ENCODE measurements at regions not wholly inside any gene's neighbourhood (a gene's known extent, or its start where the extent isn't known, plus 50 kb on each side); places are given as distances from the start of the nearest gene placed in this dataset.

DNA sequence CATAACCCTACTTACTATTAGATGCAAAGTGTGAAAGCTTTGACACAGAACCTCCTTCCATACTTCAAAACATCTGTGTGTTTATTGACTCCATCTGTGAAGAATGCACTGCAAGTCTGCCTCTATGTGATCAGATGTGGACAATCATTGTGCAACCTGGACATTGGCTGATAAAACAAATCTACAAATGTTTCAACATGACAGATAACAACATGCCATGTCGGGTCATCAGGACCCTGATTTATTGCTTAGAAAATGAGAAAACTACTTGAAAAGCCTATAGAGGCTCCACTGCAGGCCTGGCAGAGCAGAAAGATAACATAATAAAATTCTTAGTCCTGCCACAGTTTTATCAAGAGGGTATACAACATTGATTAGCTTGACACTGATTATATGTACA is 1286.4 kb downstream of the GRIK2 start:
- no peaks in the 10 kb centered on the region for H3F3A ChIP-seq (ENCODE audit: insufficient read depth, low read length, poor library complexity, severe bottlenecking)
- no peaks in the 10 kb centered on the region for H4K20me1 ChIP-seq (ENCODE audit: insufficient read depth)
- H3K4me2 ChIP-seq (ENCODE audit: low read length), result no peak overlapping the region
- H3K79me2 ChIP-seq (replicated peaks; ENCODE audit: insufficient read depth, low read length), result no peaks in the 10 kb centered on the region
- H3K9ac ChIP-seq (ENCODE audit: low read length), result no peak overlapping the region
- H2AFZ ChIP-seq (ENCODE audit: low read depth, low read length), result no peak overlapping the region
- H3K27me3 ChIP-seq (ENCODE audit: insufficient read depth, low read depth, low read length), result no peaks in the 10 kb centered on the region
- H3K36me3 ChIP-seq (ENCODE audit: insufficient read depth, low read length), result no peaks in the 10 kb centered on the region
- no peak overlapping the region for H3K4me3 ChIP-seq (ENCODE audit: low read length)
- TF ChIP-seq, protein P1, sequence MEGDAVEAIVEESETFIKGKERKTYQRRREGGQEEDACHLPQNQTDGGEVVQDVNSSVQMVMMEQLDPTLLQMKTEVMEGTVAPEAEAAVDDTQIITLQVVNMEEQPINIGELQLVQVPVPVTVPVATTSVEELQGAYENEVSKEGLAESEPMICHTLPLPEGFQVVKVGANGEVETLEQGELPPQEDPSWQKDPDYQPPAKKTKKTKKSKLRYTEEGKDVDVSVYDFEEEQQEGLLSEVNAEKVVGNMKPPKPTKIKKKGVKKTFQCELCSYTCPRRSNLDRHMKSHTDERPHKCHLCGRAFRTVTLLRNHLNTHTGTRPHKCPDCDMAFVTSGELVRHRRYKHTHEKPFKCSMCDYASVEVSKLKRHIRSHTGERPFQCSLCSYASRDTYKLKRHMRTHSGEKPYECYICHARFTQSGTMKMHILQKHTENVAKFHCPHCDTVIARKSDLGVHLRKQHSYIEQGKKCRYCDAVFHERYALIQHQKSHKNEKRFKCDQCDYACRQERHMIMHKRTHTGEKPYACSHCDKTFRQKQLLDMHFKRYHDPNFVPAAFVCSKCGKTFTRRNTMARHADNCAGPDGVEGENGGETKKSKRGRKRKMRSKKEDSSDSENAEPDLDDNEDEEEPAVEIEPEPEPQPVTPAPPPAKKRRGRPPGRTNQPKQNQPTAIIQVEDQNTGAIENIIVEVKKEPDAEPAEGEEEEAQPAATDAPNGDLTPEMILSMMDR (IDR thresholded peaks at IDR 0.05; ENCODE audit: poor library complexity, severe bottlenecking), result no peak
- no peak for TF ChIP-seq TAF1 (IDR thresholded peaks at IDR 0.05; ENCODE audit: low read depth)
- TF ChIP-seq, protein P2, sequence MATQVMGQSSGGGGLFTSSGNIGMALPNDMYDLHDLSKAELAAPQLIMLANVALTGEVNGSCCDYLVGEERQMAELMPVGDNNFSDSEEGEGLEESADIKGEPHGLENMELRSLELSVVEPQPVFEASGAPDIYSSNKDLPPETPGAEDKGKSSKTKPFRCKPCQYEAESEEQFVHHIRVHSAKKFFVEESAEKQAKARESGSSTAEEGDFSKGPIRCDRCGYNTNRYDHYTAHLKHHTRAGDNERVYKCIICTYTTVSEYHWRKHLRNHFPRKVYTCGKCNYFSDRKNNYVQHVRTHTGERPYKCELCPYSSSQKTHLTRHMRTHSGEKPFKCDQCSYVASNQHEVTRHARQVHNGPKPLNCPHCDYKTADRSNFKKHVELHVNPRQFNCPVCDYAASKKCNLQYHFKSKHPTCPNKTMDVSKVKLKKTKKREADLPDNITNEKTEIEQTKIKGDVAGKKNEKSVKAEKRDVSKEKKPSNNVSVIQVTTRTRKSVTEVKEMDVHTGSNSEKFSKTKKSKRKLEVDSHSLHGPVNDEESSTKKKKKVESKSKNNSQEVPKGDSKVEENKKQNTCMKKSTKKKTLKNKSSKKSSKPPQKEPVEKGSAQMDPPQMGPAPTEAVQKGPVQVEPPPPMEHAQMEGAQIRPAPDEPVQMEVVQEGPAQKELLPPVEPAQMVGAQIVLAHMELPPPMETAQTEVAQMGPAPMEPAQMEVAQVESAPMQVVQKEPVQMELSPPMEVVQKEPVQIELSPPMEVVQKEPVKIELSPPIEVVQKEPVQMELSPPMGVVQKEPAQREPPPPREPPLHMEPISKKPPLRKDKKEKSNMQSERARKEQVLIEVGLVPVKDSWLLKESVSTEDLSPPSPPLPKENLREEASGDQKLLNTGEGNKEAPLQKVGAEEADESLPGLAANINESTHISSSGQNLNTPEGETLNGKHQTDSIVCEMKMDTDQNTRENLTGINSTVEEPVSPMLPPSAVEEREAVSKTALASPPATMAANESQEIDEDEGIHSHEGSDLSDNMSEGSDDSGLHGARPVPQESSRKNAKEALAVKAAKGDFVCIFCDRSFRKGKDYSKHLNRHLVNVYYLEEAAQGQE (IDR thresholded peaks at IDR 0.05; ENCODE audit: borderline replicate concordance), result no peak
- TF ChIP-seq MXI1 (conservative IDR thresholded peaks at IDR 0.05; ENCODE audit: poor library complexity, severe bottlenecking), result no peak
- TF ChIP-seq POLR2AphosphoS5 (IDR thresholded peaks at IDR 0.05), result no peak
- no peak for TF ChIP-seq EZH2 (IDR thresholded peaks at IDR 0.05; ENCODE audit: borderline replicate concordance, insufficient read depth, low read length, poor library complexity, severe bottlenecking)
- no peak for TF ChIP-seq SMC3 (conservative IDR thresholded peaks at IDR 0.05; ENCODE audit: poor library complexity)
- TF ChIP-seq EP300 (conservative IDR thresholded peaks at IDR 0.05; ENCODE audit: poor library complexity, severe bottlenecking), result no peak
- TF ChIP-seq RAD21 (conservative IDR thresholded peaks at IDR 0.05), result no peak
- no peaks in the 10 kb centered on the region for H3K9me3 ChIP-seq (ENCODE audit: low read length)
- H3K9me2 ChIP-seq (ENCODE audit: insufficient read depth, low read length), result no peaks in the 10 kb centered on the region
- no peak overlapping the region for H3K27ac ChIP-seq (ENCODE audit: low read length)

- Histone ChIP-seq H3K9ac (ENCODE audit: low read length) (no peak overlapping the region), H3K9me2 (ENCODE audit: insufficient read depth, low read length) (no peaks in the 10 kb centered on the region), H3F3A (ENCODE audit: insufficient read depth, low read length, poor library complexity, severe bottlenecking) (no peaks in the 10 kb centered on the region), H3K27ac (ENCODE audit: low read length) (no peak overlapping the region), H3K79me2 (replicated peaks; ENCODE audit: insufficient read depth, low read length) (no peaks in the 10 kb centered on the region), H3K27me3 (ENCODE audit: insufficient read depth, low read depth, low read length) (no peaks in the 10 kb centered on the region), H3K36me3 (ENCODE audit: insufficient read depth, low read length) (no peaks in the 10 kb centered on the region), H2AFZ (ENCODE audit: low read depth, low read length) (no peak overlapping the region), H3K9me3 (ENCODE audit: low read length) (no peaks in the 10 kb centered on the region), H4K20me1 (ENCODE audit: insufficient read depth) (no peaks in the 10 kb centered on the region), H3K4me2 (ENCODE audit: low read length) (no peak overlapping the region), H3K4me3 (ENCODE audit: low read length) (no peak overlapping the region)
- TF ChIP-seq, protein P2 (IDR thresholded peaks at IDR 0.05; ENCODE audit: borderline replicate concordance), result no peak
- peak; percentile 50 for TF ChIP-seq EP300 (conservative IDR thresholded peaks at IDR 0.05; ENCODE audit: poor library complexity, severe bottlenecking)
Observed at GRCh38 chr6:102677225-102677624, 1283.7 kb downstream of the GRIK2 start.
